IMR-90 (cell line): ENCODE measurements at regions not wholly inside any gene's neighbourhood (a gene's known extent, or its start where the extent isn't known, plus 50 kb on each side); places are given as distances from the start of the nearest gene placed in this dataset.

Experiments used
- ATAC-seq: fragments of 200-7000 bp; cut with Tn5 transposase; 2 replicates; pipeline ENCODE4 v1.9.1; 2020; ENCODE audit warnings: low read depth, mild to moderate bottlenecking, moderate library complexity
- BruUV-seq: library from RNA; stranded (reverse); fragments of 400-500 nt; replicated peaks from 2 replicates; lab custom pipeline; 2021; lab: Mats Ljungman, UMichigan
- CTCF ChIA-PET: fragments of 300-600 bp; formaldehyde crosslinking; extraction: SDS; loops from one replicate; lab custom pipeline; 2021; ENCODE audit warnings: antibody characterized with exemption; lab: Yijun Ruan, JAX
- POLR2A ChIA-PET: fragments of 300-600 bp; sonication (Branson Sonifier 250); formaldehyde crosslinking; loops from one replicate; lab custom pipeline; 2022; ENCODE audit warnings: antibody characterized with exemption; ENCODE audit not compliant: unreplicated experiment; lab: Charles Lee
- DNase-seq: peaks from one replicate; pipeline ENCODE4 v3.0.0; 2013
- H2AFZ ChIP-seq: replicated peaks from 2 replicates; pipeline ENCODE3; 2013; ENCODE audit warnings: low read length, mild to moderate bottlenecking; ENCODE audit not compliant: poor library complexity
- H2AK5ac ChIP-seq: 2 replicates; pipeline ENCODE4 v1.6.1; 2013; ENCODE audit warnings: low read depth, low read length, inconsistent platforms
- H2AK9ac ChIP-seq: replicated peaks from 2 replicates; pipeline ENCODE3; 2013; ENCODE audit warnings: mild to moderate bottlenecking, low read depth, low read length, moderate library complexity; ENCODE audit not compliant: poor library complexity
- H2BK120ac ChIP-seq: 2 replicates; pipeline ENCODE4 v1.6.1; 2013; ENCODE audit warnings: low read depth, low read length, inconsistent platforms
- H2BK15ac ChIP-seq: 3 replicates; pipeline ENCODE4 v1.6.1; 2013; ENCODE audit warnings: low read depth, low read length, inconsistent platforms
- H2BK20ac ChIP-seq: 2 replicates; pipeline ENCODE4 v1.6.1; 2013; ENCODE audit warnings: low read depth, mild to moderate bottlenecking, inconsistent platforms, low read length, moderate library complexity
- H2BK5ac ChIP-seq: 2 replicates; pipeline ENCODE4 v1.6.1; 2013; ENCODE audit warnings: mild to moderate bottlenecking, low read depth, low read length, inconsistent platforms; ENCODE audit not compliant: poor library complexity, severe bottlenecking
- H3K14ac ChIP-seq: replicated peaks from 2 replicates; pipeline ENCODE4 v1.6.1; 2013; ENCODE audit warnings: low read depth, low read length, inconsistent platforms
- H3K18ac ChIP-seq: 2 replicates; pipeline ENCODE4 v1.6.1; 2013; ENCODE audit warnings: low read depth, low read length, control low read depth
- H3K23ac ChIP-seq: 2 replicates; pipeline ENCODE4 v1.6.1; 2013; ENCODE audit warnings: low read depth, low read length, inconsistent platforms
- H3K27ac ChIP-seq: 2 replicates; pipeline ENCODE4 v1.5.1; 2013; ENCODE audit warnings: mild to moderate bottlenecking, control low read depth, low read length; ENCODE audit not compliant: insufficient read depth
- H3K27me3 ChIP-seq: 2 replicates; pipeline ENCODE4 v1.6.1; 2013; ENCODE audit warnings: low read length; ENCODE audit not compliant: control insufficient read depth, insufficient read depth
- H3K36me3 ChIP-seq: 2 replicates; pipeline ENCODE4 v1.6.1; 2013; ENCODE audit warnings: low read length, mixed read lengths; ENCODE audit not compliant: control insufficient read depth, insufficient read depth
- H3K4ac ChIP-seq: 2 replicates; pipeline ENCODE4 v1.6.1; 2013; ENCODE audit warnings: low read depth, low read length, inconsistent platforms
- H3K4me1 ChIP-seq: 2 replicates; pipeline ENCODE4 v1.6.1; 2013; ENCODE audit warnings: low read length, mixed read lengths; ENCODE audit not compliant: control insufficient read depth, insufficient read depth
- H3K4me2 ChIP-seq: 2 replicates; pipeline ENCODE4 v1.6.1; 2013; ENCODE audit warnings: low read depth, mild to moderate bottlenecking, control low read depth, low read length, moderate library complexity
- H3K4me3 ChIP-seq: 2 replicates; pipeline ENCODE4 v1.5.1; 2013; ENCODE audit warnings: low read depth, mild to moderate bottlenecking, control low read depth, low read length, moderate library complexity; ENCODE audit not compliant: insufficient read depth
- H3K56ac ChIP-seq: 2 replicates; pipeline ENCODE4 v1.6.1; 2013; ENCODE audit warnings: low read length, inconsistent platforms; ENCODE audit not compliant: insufficient read depth; ENCODE audit errors: extremely low read depth
- H3K79me1 ChIP-seq, 2 experiments: 2 replicates each; pipeline ENCODE4 v1.6.1; 2013; ENCODE audit warnings: low read length in 2 of 2, inconsistent platforms in 1 of 2, low read depth in 1 of 2
- H3K9ac ChIP-seq: 2 replicates; pipeline ENCODE4 v1.6.1; 2013; ENCODE audit warnings: low read depth, low read length, control low read depth
- H3K9me1 ChIP-seq: 2 replicates; pipeline ENCODE4 v1.6.1; 2013; ENCODE audit warnings: low read length, inconsistent platforms; ENCODE audit not compliant: insufficient read depth
- H3K9me3 ChIP-seq: 2 replicates; pipeline ENCODE4 v1.6.1; 2013; ENCODE audit warnings: low read length; ENCODE audit not compliant: control insufficient read depth, insufficient read depth
- H4K20me1 ChIP-seq: 2 replicates; pipeline ENCODE4 v1.6.1; 2013; ENCODE audit warnings: low read length, inconsistent platforms; ENCODE audit not compliant: insufficient read depth
- H4K5ac ChIP-seq: 2 replicates; pipeline ENCODE4 v1.6.1; 2013; ENCODE audit warnings: mild to moderate bottlenecking, low read depth, low read length, control low read depth
- H4K8ac ChIP-seq, 2 experiments: 2 replicates each; pipeline ENCODE4 v1.6.1; 2013; ENCODE audit warnings: low read depth in 2 of 2, low read length in 2 of 2, control low read depth in 1 of 2, inconsistent platforms in 1 of 2
- H4K91ac ChIP-seq: 2 replicates; pipeline ENCODE4 v1.6.1; 2013; ENCODE audit warnings: low read depth, low read length, inconsistent platforms; ENCODE audit not compliant: insufficient read depth
- BHLHE40 ChIP-seq: fragments of 150-350 bp; IDR thresholded peaks from 2 replicates; pipeline ENCODE4 v1.6.1; 2016; ENCODE audit warnings: mild to moderate bottlenecking, low read depth, low read length
- CEBPB ChIP-seq: IDR thresholded peaks from 2 replicates; pipeline ENCODE4 v1.6.1; 2012; ENCODE audit warnings: low read depth, low read length, improper control_type of control experiment
- CHD1 ChIP-seq: IDR thresholded peaks from 2 replicates; pipeline ENCODE4 v1.6.1; 2012; ENCODE audit warnings: low read depth, low read length, improper control_type of control experiment
- FOS ChIP-seq: fragments of 150-350 bp; IDR thresholded peaks from 2 replicates; pipeline ENCODE4 v1.6.1; 2016; ENCODE audit warnings: low read depth, low read length
- MAFK ChIP-seq: IDR thresholded peaks from 2 replicates; pipeline ENCODE4 v1.6.1; 2012; ENCODE audit warnings: low read depth, low read length, improper control_type of control experiment
- MAZ ChIP-seq: IDR thresholded peaks from 2 replicates; pipeline ENCODE4 v1.6.1; 2012; ENCODE audit warnings: low read depth, mild to moderate bottlenecking, low read length, improper control_type of control experiment, moderate library complexity, borderline replicate concordance
- MXI1 ChIP-seq: IDR thresholded peaks from 2 replicates; pipeline ENCODE4 v1.6.1; 2012; ENCODE audit warnings: low read depth, mild to moderate bottlenecking, low read length, moderate library complexity, borderline replicate concordance
- NFE2L2 ChIP-seq: fragments of 150-350 bp; IDR thresholded peaks from 2 replicates; pipeline ENCODE4 v1.6.1; 2016; ENCODE audit warnings: low read depth, mild to moderate bottlenecking, low read length
- POLR2A ChIP-seq: IDR thresholded peaks from 2 replicates; pipeline ENCODE4 v1.6.1; 2012; ENCODE audit warnings: mild to moderate bottlenecking, low read depth, low read length
- RAD21 ChIP-seq: IDR thresholded peaks from 2 replicates; pipeline ENCODE4 v1.6.1; 2012; ENCODE audit warnings: low read length, improper control_type of control experiment
- RFX5 ChIP-seq: IDR thresholded peaks from 2 replicates; pipeline ENCODE4 v1.8.0; 2012; ENCODE audit warnings: low read depth, mild to moderate bottlenecking, low read length, moderate library complexity
- SMC3 ChIP-seq: fragments of 150-350 bp; IDR thresholded peaks from 2 replicates; pipeline ENCODE4 v1.6.1; 2016; ENCODE audit warnings: low read depth, mild to moderate bottlenecking, antibody characterized with exemption, low read length, moderate library complexity
- WGBS, 2 experiments: methylation state at CpG; one replicate each; pipeline versions ENCODE4 v1.1.5 to v1.1.7; 2013; ENCODE audit warnings: missing lambda C conversion rate in 2 of 2; ENCODE audit not compliant: insufficient read length in 1 of 2; ENCODE audit errors: extremely low coverage in 2 of 2; 5-methylcytosine and 5-hydroxymethylcytosine counted together
- dilution Hi-C: fragments of 300-500 bp; cut with HindIII; formaldehyde crosslinking; loops from one replicate; pipeline ENCODE4 v1.14.3; 2018; ENCODE audit warnings: low sequenced_read_pairs; ENCODE audit not compliant: unreplicated experiment
- in situ Hi-C: fragments of 300-500 bp; cut with MboI; formaldehyde crosslinking; loops from 3 replicates; pipeline ENCODE4 v1.14.3; 2019; ENCODE audit warnings: low sequenced_read_pairs, inconsistent platforms, mixed read lengths
- intact Hi-C: fragments of 100-400 bp; cut with micrococcal nuclease; formaldehyde crosslinking; loops from 2 replicates; pipeline ENCODE4 v1.10.0; 2022
- TF ChIP-seq, protein P1 (sequence below): conservative IDR thresholded peaks from 2 replicates; pipeline ENCODE4 v1.5.1; 2012; ENCODE audit warnings: mild to moderate bottlenecking, low read depth, low read length, improper control_type of control experiment
- TF ChIP-seq, protein P2 (sequence below): fragments of 150-350 bp; IDR thresholded peaks from 2 replicates; pipeline ENCODE4 v1.6.1; 2017; ENCODE audit warnings: mild to moderate bottlenecking, antibody characterized with exemption, low read length, low read depth
- TF ChIP-seq, protein P3 (sequence below): fragments of 150-350 bp; IDR thresholded peaks from 2 replicates; pipeline ENCODE4 v1.6.1; 2016; ENCODE audit warnings: low read depth, mild to moderate bottlenecking, low read length, moderate library complexity, borderline replicate concordance

DNA sequence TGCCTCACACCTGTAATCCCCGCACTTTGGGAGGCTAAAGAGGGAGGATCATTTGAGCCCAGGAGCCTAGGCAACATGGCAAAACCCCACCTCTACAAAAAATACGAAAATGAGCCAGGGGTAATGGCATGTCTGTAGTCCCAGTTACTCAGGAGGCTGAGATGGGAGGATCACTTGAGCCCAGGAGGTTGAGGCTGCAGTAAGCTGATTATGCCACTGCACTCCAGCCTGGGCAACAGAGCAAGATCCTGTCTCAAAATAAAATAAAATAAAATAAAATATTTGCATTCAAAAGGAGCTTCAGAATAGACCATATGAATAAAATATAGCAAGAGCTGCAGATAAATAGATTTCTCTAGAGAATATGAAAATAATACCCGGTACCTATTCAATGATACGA is 71.5 kb upstream of the ATF7IP2 start (continued):
- TF ChIP-seq MXI1 (no peak), NFE2L2 (no peak)

DNA sequence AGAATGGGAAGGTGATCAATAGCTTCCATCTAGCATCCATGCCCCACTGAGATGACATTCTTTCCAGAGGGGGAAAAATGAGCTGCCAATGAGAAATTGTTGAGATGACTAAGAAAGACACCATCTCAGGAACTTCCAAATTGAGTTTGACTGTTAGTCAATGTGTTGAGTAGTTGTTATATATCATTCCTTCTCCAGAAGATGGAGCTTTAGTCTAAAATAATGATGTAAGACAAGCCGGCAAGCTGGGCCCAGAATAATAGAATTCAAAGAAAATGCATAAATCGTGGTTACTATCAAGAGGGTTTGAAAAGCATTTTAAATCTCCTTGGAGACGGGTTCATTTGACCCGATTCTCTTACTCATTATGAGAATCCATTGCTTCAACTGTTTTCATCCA is 71.0 kb upstream of the ATF7IP2 start:
- in situ Hi-C loops, result no loop called here
- H3K9ac ChIP-seq, result no peak overlapping the region
- H3K27ac ChIP-seq, result no peak overlapping the region
- no peak overlapping the region for H3K23ac ChIP-seq
- no peak overlapping the region for H2BK20ac ChIP-seq
- DNase-seq (no peak), ATAC-seq (no peak)
- H2BK5ac ChIP-seq, result no peak overlapping the region
- H4K8ac ChIP-seq, result no peak overlapping the region
- no peaks in the 10 kb centered on the region for H3K9me3 ChIP-seq
- no peaks in the 10 kb centered on the region for H3K27me3 ChIP-seq
- H4K91ac ChIP-seq, result no peak overlapping the region
- TF ChIP-seq MAFK (no peak), FOS (no peak), RFX5 (no peak), SMC3 (no peak), RAD21 (no peak), MAZ (no peak), CHD1 (no peak), BHLHE40 (no peak), CEBPB (no peak), POLR2A (no peak), MXI1 (no peak)
- TF ChIP-seq, protein P1, sequence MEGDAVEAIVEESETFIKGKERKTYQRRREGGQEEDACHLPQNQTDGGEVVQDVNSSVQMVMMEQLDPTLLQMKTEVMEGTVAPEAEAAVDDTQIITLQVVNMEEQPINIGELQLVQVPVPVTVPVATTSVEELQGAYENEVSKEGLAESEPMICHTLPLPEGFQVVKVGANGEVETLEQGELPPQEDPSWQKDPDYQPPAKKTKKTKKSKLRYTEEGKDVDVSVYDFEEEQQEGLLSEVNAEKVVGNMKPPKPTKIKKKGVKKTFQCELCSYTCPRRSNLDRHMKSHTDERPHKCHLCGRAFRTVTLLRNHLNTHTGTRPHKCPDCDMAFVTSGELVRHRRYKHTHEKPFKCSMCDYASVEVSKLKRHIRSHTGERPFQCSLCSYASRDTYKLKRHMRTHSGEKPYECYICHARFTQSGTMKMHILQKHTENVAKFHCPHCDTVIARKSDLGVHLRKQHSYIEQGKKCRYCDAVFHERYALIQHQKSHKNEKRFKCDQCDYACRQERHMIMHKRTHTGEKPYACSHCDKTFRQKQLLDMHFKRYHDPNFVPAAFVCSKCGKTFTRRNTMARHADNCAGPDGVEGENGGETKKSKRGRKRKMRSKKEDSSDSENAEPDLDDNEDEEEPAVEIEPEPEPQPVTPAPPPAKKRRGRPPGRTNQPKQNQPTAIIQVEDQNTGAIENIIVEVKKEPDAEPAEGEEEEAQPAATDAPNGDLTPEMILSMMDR, result no peak
- TF ChIP-seq, protein P2, sequence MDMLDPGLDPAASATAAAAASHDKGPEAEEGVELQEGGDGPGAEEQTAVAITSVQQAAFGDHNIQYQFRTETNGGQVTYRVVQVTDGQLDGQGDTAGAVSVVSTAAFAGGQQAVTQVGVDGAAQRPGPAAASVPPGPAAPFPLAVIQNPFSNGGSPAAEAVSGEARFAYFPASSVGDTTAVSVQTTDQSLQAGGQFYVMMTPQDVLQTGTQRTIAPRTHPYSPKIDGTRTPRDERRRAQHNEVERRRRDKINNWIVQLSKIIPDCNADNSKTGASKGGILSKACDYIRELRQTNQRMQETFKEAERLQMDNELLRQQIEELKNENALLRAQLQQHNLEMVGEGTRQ, result no peak
- TF ChIP-seq, protein P3, sequence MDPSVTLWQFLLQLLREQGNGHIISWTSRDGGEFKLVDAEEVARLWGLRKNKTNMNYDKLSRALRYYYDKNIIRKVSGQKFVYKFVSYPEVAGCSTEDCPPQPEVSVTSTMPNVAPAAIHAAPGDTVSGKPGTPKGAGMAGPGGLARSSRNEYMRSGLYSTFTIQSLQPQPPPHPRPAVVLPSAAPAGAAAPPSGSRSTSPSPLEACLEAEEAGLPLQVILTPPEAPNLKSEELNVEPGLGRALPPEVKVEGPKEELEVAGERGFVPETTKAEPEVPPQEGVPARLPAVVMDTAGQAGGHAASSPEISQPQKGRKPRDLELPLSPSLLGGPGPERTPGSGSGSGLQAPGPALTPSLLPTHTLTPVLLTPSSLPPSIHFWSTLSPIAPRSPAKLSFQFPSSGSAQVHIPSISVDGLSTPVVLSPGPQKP, result no peak
- no peak overlapping the region for H2BK120ac ChIP-seq
- no TSS peak for BruUV-seq
- H2AFZ ChIP-seq, result no peak overlapping the region
- no peak overlapping the region for H3K4me2 ChIP-seq
- no CpG with 5 or more reads among the region's 4 CpGs for WGBS, 2 experiments
- H4K5ac ChIP-seq, result no peak overlapping the region
- no peak overlapping the region for H2BK15ac ChIP-seq
- no peaks in the 10 kb centered on the region for H4K20me1 ChIP-seq
- dilution Hi-C loops, result no loop called here
- H3K56ac ChIP-seq, result no peak overlapping the region
- H3K79me1 ChIP-seq, result no peaks in the 10 kb centered on the region
- H3K4me1 ChIP-seq, result no peaks in the 10 kb centered on the region
- no peaks in the 10 kb centered on the region for H3K36me3 ChIP-seq
- no peak overlapping the region for H2AK5ac ChIP-seq
- no peak overlapping the region for H3K18ac ChIP-seq
- intact Hi-C loops, result no loop called here
- CTCF ChIA-PET, result no interaction called here
- H2AK9ac ChIP-seq, result no peak overlapping the region
- POLR2A ChIA-PET, result no interaction called here
- no peak overlapping the region for H3K4me3 ChIP-seq
- H3K4ac ChIP-seq, result no peak overlapping the region
- no peaks in the 10 kb centered on the region for H3K9me1 ChIP-seq
- no peak overlapping the region for H3K14ac ChIP-seq
